ENCODE measurements at regions not wholly inside any gene's neighbourhood (a gene's known extent, or its start where the extent isn't known, plus 50 kb on each side); places are given as distances from the start of the nearest gene placed in this dataset.

DNA sequence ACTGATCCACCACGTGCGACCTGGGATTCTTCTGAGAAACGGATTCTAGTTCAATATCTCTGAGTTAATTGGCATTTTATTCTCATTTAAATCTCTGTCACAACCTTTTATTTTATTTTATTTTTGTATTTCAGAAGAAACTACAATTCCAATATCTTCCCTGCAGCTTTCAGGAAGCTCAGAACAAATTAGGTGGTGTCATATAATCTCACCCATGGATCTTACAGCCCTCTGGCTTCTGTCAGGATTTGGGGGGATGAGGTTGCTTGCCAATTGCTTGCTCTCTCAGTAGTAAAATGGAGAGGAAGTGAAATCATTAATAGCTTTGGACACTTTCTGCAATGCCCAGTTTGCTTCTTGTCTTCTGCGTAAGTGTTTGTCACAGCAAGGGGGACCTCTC, 205.4 kb downstream of the TLE3 start:
- TF ChIP-seq, protein P1, sequence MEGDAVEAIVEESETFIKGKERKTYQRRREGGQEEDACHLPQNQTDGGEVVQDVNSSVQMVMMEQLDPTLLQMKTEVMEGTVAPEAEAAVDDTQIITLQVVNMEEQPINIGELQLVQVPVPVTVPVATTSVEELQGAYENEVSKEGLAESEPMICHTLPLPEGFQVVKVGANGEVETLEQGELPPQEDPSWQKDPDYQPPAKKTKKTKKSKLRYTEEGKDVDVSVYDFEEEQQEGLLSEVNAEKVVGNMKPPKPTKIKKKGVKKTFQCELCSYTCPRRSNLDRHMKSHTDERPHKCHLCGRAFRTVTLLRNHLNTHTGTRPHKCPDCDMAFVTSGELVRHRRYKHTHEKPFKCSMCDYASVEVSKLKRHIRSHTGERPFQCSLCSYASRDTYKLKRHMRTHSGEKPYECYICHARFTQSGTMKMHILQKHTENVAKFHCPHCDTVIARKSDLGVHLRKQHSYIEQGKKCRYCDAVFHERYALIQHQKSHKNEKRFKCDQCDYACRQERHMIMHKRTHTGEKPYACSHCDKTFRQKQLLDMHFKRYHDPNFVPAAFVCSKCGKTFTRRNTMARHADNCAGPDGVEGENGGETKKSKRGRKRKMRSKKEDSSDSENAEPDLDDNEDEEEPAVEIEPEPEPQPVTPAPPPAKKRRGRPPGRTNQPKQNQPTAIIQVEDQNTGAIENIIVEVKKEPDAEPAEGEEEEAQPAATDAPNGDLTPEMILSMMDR (IDR thresholded peaks at IDR 0.05; ENCODE audit: low read length) = no peak
- no peak for TF ChIP-seq EZH2 (IDR thresholded peaks at IDR 0.05; ENCODE audit: borderline replicate concordance, low read length)
